ENCODE measurements at regions not wholly inside any gene's neighbourhood (a gene's known extent, or its start where the extent isn't known, plus 50 kb on each side); places are given as distances from the start of the nearest gene placed in this dataset.

- TF ChIP-seq POLR2AphosphoS5 (IDR thresholded peaks at IDR 0.05; ENCODE audit: low read depth, low read length), result no peak
- no peak for TF ChIP-seq SPI1 (IDR thresholded peaks at IDR 0.05; ENCODE audit: low read depth, low read length)
These were observed 211.3 kb upstream of the DIO3 start for GRCh38 chr14:101350021-101350420.
